HG03575 (cell line): ENCODE measurements at regions not wholly inside any gene's neighbourhood (a gene's known extent, or its start where the extent isn't known, plus 50 kb on each side); places are given as distances from the start of the nearest gene placed in this dataset.
"Not testable (repeated sequence)": the region's sequence is repeated elsewhere in the genome, so short reads cannot be mapped to it uniquely, and the experiment has no call there.

Experiments used
- ATAC-seq: cut with Tn5 transposase; IDR thresholded peaks from one replicate; pipeline ENCODE4 v1.9.1; 2021; ENCODE audit not compliant: unreplicated experiment, insufficient number of reproducible peaks, low FRiP score; ENCODE audit errors: extremely low read depth

DNA sequence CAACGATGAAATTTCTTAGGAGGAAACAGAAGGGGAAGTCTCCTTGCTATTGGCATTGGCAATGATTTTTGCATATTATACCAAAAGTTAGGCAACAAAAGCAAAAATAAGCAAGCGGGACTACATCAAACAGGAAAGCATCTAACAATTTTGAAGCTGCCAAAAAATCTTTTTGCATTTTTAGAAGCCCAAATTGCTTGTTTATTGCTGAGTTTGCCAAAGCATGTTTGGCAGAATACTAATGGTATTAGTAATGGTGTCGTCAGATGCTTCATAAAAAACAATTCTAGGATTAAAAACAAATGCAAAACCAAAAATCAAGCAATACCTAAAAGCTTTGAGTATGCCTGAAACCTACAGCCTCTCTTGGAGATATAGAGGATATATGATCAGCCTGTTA lies 80.0 kb downstream of the GALR1 start:
- ATAC-seq = no peak

- ATAC-seq = no peak
Measured at GRCh38 chr18:77334876-77335275, 85.2 kb downstream of the GALR1 start.

GRCh38 chr18:77337604-77338003 lies 88.0 kb downstream of the GALR1 start:
- ATAC-seq = no peak

DNA sequence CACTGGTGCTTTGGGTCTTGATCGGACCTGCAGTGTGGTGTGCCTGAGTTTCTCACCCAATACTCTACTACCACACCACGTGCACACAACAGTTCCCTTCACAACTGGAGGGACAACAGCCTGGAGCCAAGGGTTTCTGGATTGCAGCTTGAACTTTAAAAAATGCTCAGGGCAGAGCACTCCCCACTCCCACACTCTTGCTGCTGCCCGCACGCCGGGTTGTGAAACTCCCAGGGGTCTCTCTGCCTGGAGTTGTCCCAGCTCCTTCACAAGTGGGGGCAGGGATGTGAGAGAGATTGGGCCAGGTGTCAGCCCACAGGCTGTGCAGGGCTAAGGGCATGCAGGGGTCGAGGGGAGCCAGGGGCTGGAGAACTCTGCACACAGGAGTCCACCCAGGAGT lies 89.4 kb downstream of the GALR1 start:
- ATAC-seq = no peak

DNA sequence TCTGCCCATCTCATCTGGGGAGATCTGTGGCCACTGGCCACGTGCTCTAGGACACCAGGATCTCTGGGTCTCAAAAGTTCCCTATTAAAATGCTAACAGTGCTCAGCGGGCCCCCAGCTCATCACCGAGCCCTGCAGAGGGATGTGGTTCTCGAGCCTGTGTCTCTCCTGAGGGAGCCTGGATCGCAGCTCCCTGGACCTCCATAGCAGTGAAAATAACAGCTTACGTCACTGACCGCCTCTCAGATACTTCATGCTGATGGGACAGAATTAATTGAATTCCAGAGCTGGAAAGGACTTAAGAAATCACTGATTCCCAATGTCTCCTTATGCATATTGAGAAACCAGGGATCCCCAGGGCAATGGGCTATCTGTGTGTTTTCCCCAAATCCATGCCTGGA lies 90.0 kb downstream of the GALR1 start:
- no peak for ATAC-seq

- ATAC-seq = no peak
Measured at GRCh38 chr18:77340815-77341214, 91.2 kb downstream of the GALR1 start.

- no peak for ATAC-seq
Measured at GRCh38 chr18:77341527-77342325, 92.1 kb downstream of the GALR1 start.

DNA sequence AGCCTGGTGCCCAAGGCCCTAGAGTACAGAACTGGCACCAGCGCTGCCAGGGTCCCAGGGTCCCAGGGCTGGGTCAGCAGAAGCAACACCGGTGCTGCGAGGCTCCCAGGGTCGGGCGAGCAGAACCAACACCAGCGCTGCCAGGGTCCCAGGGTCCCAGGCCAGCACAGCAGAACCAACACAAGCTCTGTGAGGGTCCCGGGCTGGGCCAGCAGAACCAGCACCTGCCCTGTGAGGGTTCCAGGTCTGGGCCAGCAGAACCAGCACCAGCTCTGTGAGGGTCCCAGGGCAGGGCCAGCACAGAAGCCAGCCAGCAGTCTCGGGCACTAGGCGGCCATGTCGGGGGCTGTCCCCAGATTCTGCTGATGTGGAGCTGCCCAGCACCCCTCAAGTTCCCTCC lies 93.1 kb downstream of the GALR1 start:
- no peak for ATAC-seq

DNA sequence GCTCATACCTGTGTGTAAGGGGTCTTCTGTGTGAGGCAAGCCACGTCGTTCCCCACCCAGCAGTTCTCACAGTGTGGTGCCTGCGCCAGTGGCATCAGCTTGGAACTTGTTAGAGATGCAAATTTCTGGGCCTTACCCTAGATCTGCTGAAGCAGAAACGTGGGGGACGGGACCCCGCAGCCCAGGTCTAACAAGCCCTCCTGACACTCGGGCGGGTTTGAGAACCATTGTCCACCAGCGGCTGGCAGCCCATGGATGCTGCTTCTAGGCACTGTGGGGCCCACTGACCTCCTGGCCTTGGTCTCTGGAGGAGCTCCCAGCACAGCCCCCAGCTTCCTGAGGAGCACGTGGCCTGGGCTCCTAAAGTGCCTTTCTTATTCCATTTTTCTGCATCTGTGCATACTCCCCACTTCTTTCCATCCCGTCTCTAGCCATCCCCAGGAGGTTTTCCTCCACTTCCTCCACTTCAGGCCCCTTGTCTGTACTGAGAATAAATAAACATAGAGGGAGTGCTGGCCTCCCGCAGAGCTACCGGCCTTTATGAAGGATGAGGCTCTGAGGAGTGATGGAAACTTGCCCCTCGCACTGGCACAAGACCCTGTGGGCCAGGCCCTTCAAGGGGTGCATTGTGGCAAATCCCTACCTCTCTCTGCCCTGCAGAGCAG lies 94.3 kb downstream of the GALR1 start:
- ATAC-seq = no peak

- no peak for ATAC-seq
Measured at GRCh38 chr18:77344786-77345500, 95.3 kb downstream of the GALR1 start.

DNA sequence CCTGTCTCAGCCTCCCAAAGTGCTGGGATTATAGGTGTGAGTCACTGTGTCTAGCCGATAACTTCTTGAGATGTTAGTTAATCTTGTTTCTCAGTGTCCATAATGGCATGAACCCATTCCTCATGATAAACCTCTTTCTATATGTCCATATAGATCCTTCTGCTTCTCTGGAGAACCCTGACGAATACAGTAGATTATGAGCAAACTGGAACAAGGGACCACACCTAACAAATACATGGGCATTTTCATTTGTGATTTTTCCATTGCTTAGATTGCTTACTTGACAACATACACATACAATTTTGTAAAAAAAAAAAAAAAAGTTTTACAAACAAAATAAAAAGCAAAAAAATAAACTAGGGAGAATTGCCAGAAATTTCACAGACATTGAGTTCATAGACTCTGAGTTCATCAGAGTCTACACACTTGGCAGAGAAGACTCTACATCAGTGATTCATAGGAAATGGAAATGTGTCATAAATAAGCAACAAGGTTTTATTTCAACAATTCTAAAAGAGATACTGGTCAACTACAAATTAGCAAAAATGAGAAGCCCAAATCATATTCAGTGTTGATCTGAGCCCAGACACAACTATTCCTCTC lies 96.7 kb downstream of the GALR1 start:
- no peak for ATAC-seq

DNA sequence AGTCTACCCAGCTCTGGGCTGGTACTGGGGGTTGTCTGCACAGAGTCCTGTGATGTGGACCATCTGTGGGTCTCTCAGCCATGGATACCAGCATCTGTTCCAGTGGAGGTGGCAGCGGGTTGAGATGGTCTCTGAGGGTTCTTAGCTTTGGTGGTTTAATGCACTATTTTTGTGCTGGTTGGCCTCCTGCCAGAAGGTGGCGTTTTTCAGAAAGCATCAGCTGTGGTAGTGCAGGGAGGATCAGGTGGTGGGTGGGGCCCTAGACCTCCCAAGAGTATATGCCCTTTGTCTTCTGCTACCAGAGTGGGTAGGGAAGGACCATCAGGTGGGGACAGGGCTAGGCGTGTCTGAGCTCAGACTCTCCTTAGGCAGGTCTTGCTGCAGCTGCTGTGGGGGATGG lies 103.7 kb downstream of the GALR1 start:
- not testable (repeated sequence) for ATAC-seq

GRCh38 chr18:77359561-77360314 lies 110.1 kb downstream of the GALR1 start:
- ATAC-seq = no peak

DNA sequence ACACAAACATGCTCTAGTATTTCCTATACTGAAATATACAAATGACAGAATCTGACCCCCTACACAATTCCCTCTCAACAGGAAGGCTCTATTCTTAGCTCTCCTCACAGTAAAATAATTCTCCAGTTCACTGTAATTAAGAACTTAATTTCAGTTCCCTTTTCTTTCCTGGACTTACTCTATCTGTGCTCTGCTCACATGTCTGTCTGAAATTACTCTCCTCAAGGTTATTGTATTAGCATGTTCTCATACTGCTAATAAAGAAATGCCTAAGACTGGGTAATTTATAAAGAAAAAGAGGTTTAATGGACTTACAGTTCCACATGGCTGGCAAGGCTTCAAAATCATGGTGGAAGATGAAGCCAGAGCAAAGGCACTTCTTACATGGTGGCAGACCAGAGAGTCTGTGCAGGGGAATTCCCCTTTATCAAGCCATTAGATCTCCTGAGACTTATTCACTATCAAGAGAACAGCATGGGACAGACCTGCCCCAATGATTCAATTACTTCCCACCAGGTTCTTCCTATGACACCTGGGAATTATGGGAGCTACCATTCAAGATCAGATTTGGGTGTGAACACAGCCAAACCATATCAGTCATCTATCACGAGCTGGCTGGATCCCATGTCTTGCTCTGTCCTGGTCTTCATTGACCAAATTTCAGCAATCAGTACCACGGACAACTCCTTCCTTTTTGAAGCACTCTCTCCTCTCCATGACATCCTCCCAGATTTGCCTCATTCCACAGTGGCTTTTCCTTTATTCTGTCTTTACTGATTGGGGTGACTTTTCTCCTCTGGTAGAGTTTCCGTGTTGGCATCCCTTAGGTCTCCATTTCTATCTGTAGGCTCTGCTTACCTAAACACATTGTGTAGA lies 110.9 kb downstream of the GALR1 start:
- no peak for ATAC-seq

- no peak for ATAC-seq
Measured at GRCh38 chr18:77361382-77361781, 111.7 kb downstream of the GALR1 start.

DNA sequence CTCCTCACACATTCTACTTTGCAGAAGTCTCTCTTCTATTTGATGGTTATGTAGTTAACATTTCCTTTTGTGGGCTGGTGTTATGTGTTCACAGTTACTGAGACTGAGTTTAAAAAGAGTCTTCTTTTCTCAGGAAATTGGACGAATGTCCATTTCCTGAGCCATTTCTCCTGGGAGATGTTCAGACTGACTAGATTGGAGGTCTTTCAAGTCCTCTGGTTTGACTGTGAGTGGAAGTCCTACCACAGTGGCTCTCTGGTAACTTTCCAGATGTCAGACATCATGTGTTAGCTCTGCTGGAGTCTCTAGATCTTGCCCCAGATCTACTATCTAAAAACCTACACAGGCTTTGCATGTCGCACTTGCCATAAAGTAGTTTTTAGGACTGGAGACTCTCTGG lies 116.0 kb downstream of the GALR1 start:
- no peak for ATAC-seq

GRCh38 chr18:77366067-77366719 lies 116.5 kb downstream of the GALR1 start:
- no peak for ATAC-seq
